ENCODE measurements at regions not wholly inside any gene's neighbourhood (a gene's known extent, or its start where the extent isn't known, plus 50 kb on each side); places are given as distances from the start of the nearest gene placed in this dataset.
"Not testable (repeated sequence)": the region's sequence is repeated elsewhere in the genome, so short reads cannot be mapped to it uniquely, and the experiment has no call there.

GRCh38 chr6:6951355-6951754 is 156.4 kb upstream of the RREB1 start:
- no peak for ATAC-seq
- no peak for TF ChIP-seq RARB (CRISPR knock-in tag; IDR thresholded peaks at IDR 0.05)

GRCh38 chr6:6952484-6952883 is 155.3 kb upstream of the RREB1 start:
- ATAC-seq = no peak
- TF ChIP-seq CREB5 (CRISPR knock-in tag; IDR thresholded peaks at IDR 0.05; ENCODE audit: low read depth) (no peak), CSDC2 (CRISPR knock-in tag; IDR thresholded peaks at IDR 0.05) (no peak), RARB (CRISPR knock-in tag; IDR thresholded peaks at IDR 0.05) (no peak), OSR1 (CRISPR knock-in tag; IDR thresholded peaks at IDR 0.05) (no peak), PPARA (CRISPR knock-in tag; IDR thresholded peaks at IDR 0.05; ENCODE audit: borderline replicate concordance) (no peak), ZFP30 (CRISPR knock-in tag; IDR thresholded peaks at IDR 0.05) (no peak), ZC3H10 (CRISPR knock-in tag; IDR thresholded peaks at IDR 0.05) (no peak), ZFP3 (CRISPR knock-in tag; IDR thresholded peaks at IDR 0.05) (no peak), SNAI2 (CRISPR knock-in tag; IDR thresholded peaks at IDR 0.05) (no peak), TOX (CRISPR knock-in tag; IDR thresholded peaks at IDR 0.05; ENCODE audit: borderline replicate concordance) (no peak), ESRRG (CRISPR knock-in tag; IDR thresholded peaks at IDR 0.05) (no peak), ZNF565 (CRISPR knock-in tag; conservative IDR thresholded peaks at IDR 0.05; ENCODE audit: low read depth) (no peak), CSRNP3 (CRISPR knock-in tag; IDR thresholded peaks at IDR 0.05) (no peak), GLIS3 (CRISPR knock-in tag; IDR thresholded peaks at IDR 0.05) (no peak)
- TF ChIP-seq, protein P1, sequence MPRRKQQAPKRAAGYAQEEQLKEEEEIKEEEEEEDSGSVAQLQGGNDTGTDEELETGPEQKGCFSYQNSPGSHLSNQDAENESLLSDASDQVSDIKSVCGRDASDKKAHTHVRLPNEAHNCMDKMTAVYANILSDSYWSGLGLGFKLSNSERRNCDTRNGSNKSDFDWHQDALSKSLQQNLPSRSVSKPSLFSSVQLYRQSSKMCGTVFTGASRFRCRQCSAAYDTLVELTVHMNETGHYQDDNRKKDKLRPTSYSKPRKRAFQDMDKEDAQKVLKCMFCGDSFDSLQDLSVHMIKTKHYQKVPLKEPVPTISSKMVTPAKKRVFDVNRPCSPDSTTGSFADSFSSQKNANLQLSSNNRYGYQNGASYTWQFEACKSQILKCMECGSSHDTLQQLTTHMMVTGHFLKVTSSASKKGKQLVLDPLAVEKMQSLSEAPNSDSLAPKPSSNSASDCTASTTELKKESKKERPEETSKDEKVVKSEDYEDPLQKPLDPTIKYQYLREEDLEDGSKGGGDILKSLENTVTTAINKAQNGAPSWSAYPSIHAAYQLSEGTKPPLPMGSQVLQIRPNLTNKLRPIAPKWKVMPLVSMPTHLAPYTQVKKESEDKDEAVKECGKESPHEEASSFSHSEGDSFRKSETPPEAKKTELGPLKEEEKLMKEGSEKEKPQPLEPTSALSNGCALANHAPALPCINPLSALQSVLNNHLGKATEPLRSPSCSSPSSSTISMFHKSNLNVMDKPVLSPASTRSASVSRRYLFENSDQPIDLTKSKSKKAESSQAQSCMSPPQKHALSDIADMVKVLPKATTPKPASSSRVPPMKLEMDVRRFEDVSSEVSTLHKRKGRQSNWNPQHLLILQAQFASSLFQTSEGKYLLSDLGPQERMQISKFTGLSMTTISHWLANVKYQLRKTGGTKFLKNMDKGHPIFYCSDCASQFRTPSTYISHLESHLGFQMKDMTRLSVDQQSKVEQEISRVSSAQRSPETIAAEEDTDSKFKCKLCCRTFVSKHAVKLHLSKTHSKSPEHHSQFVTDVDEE (CRISPR knock-in tag; IDR thresholded peaks at IDR 0.05) = no peak
- TF ChIP-seq, protein P2, sequence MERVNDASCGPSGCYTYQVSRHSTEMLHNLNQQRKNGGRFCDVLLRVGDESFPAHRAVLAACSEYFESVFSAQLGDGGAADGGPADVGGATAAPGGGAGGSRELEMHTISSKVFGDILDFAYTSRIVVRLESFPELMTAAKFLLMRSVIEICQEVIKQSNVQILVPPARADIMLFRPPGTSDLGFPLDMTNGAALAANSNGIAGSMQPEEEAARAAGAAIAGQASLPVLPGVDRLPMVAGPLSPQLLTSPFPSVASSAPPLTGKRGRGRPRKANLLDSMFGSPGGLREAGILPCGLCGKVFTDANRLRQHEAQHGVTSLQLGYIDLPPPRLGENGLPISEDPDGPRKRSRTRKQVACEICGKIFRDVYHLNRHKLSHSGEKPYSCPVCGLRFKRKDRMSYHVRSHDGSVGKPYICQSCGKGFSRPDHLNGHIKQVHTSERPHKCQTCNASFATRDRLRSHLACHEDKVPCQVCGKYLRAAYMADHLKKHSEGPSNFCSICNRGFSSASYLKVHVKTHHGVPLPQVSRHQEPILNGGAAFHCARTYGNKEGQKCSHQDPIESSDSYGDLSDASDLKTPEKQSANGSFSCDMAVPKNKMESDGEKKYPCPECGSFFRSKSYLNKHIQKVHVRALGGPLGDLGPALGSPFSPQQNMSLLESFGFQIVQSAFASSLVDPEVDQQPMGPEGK (CRISPR knock-in tag; IDR thresholded peaks at IDR 0.05; ENCODE audit: borderline replicate concordance) = no peak

DNA sequence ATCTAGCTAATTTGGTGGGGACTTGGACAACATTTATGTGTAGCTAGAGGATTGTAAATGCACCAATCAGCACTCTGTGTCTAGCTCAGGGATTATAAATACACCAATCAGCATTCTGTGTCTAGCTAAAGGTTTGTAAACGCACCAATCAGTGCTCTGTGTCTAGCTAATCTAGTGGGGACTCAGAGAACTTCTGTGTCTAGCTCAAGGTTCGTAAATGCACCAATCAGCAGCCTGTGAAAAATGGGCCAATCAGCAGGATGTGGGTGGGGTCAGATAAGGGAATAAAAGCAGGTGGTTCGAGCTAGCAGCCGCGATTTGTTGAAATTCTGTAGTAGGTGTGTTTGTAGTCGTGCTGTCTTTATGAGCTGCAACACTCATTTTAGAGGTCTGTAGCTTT is 154.8 kb upstream of the RREB1 start:
- not testable (repeated sequence) for ATAC-seq

DNA sequence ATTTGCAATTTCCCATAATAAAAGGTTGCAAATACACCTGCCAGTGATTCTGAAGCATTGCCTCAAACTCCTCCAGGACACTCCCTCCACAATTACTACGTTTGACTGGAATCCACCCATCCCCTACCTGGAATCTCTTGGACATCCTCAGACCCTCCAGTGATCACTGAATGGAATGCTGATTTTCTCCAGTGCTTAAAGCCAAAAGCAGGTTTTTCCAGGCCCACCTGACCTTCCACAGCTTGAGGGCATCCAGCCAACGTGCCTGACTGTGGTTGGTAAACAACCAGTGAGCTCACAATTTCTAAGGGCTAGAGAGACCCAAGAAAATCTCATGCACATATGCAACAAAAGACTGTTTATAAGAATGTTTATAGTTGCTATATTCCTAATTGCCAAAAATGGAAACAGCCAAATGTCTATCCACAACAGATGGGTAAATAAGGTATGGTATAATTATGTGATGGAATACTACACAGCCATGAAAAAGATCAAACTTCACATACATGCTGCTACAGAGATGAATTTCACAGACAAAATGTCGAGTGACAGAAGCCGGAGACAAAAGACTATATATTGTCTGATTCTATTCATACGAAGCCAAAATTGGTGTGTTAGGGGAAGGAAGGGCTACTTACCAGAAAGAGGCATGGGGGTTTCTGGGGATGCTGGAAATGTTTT is 147.1 kb upstream of the RREB1 start:
- no peak for ATAC-seq

More for the DNA sequence above, 147.1 kb upstream of the RREB1 start:
- TF ChIP-seq ZFP30 (CRISPR knock-in tag; IDR thresholded peaks at IDR 0.05) = no peak
- TF ChIP-seq CSDC2 (CRISPR knock-in tag; IDR thresholded peaks at IDR 0.05) = no peak
- no peak for TF ChIP-seq ZFP3 (CRISPR knock-in tag; IDR thresholded peaks at IDR 0.05)
- no peak for TF ChIP-seq ESRRG (CRISPR knock-in tag; IDR thresholded peaks at IDR 0.05)
- TF ChIP-seq GLIS3 (CRISPR knock-in tag; IDR thresholded peaks at IDR 0.05) = no peak
- TF ChIP-seq, protein P3, sequence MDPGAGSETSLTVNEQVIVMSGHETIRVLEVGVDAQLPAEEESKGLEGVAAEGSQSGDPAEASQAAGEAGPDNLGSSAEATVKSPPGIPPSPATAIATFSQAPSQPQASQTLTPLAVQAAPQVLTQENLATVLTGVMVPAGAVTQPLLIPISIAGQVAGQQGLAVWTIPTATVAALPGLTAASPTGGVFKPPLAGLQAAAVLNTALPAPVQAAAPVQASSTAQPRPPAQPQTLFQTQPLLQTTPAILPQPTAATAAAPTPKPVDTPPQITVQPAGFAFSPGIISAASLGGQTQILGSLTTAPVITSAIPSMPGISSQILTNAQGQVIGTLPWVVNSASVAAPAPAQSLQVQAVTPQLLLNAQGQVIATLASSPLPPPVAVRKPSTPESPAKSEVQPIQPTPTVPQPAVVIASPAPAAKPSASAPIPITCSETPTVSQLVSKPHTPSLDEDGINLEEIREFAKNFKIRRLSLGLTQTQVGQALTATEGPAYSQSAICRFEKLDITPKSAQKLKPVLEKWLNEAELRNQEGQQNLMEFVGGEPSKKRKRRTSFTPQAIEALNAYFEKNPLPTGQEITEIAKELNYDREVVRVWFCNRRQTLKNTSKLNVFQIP (CRISPR knock-in tag; IDR thresholded peaks at IDR 0.05; ENCODE audit: borderline replicate concordance, low read depth) = no peak
- no peak for TF ChIP-seq ZC3H10 (CRISPR knock-in tag; IDR thresholded peaks at IDR 0.05)
- TF ChIP-seq RARB (CRISPR knock-in tag; IDR thresholded peaks at IDR 0.05) = no peak
- no peak for TF ChIP-seq ZNF8 (CRISPR knock-in tag; IDR thresholded peaks at IDR 0.05)
- no peak for TF ChIP-seq PPARA (CRISPR knock-in tag; IDR thresholded peaks at IDR 0.05; ENCODE audit: borderline replicate concordance)
- TF ChIP-seq BACH2 (CRISPR knock-in tag; IDR thresholded peaks at IDR 0.05; ENCODE audit: borderline replicate concordance) = no peak
- TF ChIP-seq, protein P1 (CRISPR knock-in tag; IDR thresholded peaks at IDR 0.05) = no peak
- TF ChIP-seq CSRNP3 (CRISPR knock-in tag; IDR thresholded peaks at IDR 0.05) = no peak
- TF ChIP-seq ISL1 (CRISPR knock-in tag; IDR thresholded peaks at IDR 0.05) = no peak

All from SK-N-SH treated with all-trans-retinoic acid at 6 μM for 48 hours (cell line).